GM18907 (cell line): ENCODE measurements at regions not wholly inside any gene's neighbourhood (a gene's known extent, or its start where the extent isn't known, plus 50 kb on each side); places are given as distances from the start of the nearest gene placed in this dataset.
"Not testable (repeated sequence)": the region's sequence is repeated elsewhere in the genome, so short reads cannot be mapped to it uniquely, and the experiment has no call there.

Experiments
- ATAC-seq: cut with Tn5 transposase; IDR thresholded peaks from one replicate; pipeline ENCODE4 v1.9.1; 2021; ENCODE audit warnings: mild to moderate bottlenecking, moderate library complexity; ENCODE audit not compliant: unreplicated experiment

DNA sequence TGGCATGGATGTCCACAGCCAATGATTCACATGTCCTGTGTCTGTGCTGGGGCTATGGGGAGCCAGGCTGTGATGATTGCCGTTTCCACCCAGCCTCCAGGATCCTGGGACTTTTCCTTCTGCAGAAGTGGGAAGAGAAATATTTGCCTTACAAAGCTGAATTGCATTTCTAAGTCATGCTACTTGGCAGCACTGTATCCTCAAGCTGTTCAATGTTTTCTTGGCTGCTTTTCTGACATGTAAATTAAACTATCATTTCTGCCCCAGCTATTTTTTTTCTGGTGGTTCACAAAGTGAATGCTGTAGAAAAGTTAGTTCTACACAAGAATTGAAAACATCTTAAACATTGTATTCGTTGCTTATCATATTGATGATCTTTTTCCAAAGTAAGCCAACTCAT lies 51.9 kb upstream of the TCERG1L start:
- no peak for ATAC-seq

DNA sequence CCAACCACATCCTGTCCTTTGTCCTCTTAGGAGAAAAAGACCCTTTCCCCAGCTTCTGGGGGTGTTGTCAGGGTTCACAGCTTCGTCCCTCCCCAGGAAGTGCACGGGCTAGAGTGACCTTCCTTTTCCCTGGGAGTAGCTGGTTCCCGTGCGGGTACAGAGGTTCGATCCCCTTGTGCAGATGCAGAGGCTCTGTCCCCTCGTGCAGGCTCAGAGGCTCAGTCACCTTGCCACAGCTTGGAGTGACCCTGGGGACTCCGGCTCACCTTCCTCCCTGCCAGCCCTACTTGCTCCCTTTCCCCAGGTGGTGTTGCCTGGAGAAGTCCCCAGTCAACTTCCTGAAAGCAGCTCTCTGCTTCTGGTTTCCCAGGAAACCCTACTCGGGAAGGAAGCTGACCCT lies 60.0 kb upstream of the TCERG1L start:
- no peak for ATAC-seq

DNA sequence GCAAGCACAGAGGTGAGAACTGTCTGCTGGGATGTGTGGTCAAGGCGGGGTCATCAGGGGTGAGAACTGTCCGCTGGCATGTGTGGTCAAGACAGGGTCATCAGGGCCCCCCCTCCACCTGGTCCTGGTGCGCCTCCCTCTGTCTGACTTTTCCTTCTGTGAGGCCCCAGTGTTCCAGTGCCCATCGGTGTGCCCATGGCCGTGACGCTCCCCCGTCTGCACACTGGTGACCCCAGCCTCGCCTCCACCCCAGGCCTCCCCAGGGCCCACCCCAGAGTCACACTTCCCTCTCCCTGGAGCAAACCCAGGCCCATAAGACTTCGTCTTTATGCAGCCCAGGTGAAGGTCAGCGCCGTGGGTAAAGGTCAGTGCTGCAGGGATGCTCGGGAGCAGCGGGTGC lies 70.1 kb upstream of the TCERG1L start:
- ATAC-seq, result no peak

DNA sequence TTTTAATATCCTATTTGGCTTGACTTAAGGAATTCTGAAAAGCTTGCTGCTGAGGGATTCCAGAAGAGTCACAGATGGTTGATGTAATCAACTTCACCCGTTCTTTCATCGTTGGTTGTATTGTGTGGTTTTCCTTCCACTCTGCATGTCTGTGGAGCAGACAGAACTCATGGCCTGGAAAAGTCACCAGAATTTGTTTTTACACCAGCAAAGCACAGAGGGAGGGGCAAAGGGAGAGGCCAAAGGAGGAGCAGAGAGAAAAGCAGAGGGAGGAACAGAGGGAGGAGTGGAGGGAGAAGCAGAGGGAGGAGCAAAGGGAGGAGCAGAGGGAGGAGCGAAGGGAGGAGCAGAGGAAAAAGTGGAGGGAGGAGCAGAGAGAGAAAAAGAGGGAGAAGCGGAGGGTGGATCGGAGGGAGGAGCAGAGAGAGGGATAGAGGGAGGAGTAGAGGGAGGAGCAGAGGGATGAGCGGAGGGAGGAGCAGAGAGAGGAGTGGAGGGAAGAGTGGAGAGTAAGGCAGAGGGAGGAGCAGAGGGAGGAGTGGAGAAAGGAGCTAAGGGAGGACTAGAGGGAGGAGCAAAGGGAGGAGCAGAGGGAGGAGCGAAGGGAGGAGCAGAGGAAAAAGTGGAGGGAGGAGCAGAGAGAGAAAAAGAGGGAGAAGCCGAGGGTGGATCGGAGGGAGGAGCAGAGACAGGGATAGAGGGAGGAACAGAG lies 73.8 kb upstream of the TCERG1L start:
- not testable (repeated sequence) for ATAC-seq

GRCh38 chr10:131387018-131387529 lies 75.6 kb upstream of the TCERG1L start:
- ATAC-seq, result no peak

DNA sequence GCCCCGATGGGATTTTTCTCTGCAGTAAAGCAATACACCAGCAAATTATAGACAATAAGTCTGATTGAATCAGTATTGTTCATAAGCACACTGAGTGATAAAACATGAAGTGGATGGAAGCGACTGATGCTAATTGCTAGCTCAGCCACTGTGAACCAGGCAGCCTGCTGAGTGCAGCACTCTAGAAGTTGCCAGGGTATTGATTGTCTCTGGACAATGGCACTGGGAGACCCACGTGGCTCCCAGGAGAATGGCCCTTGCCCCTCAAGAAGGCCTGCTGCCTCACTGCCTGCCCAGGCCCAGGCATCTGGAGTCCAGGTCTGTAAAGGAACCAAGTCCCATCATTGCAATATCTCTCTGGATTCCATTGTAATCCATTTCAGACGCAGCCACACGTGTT lies 80.4 kb upstream of the TCERG1L start:
- ATAC-seq, result no peak

GRCh38 chr10:131396121-131397050 lies 84.9 kb upstream of the TCERG1L start:
- no peak for ATAC-seq

- ATAC-seq, result no peak
These were observed 86.6 kb upstream of the TCERG1L start for GRCh38 chr10:131398166-131398565.

GRCh38 chr10:131399981-131400380 lies 88.5 kb upstream of the TCERG1L start:
- no peak for ATAC-seq

DNA sequence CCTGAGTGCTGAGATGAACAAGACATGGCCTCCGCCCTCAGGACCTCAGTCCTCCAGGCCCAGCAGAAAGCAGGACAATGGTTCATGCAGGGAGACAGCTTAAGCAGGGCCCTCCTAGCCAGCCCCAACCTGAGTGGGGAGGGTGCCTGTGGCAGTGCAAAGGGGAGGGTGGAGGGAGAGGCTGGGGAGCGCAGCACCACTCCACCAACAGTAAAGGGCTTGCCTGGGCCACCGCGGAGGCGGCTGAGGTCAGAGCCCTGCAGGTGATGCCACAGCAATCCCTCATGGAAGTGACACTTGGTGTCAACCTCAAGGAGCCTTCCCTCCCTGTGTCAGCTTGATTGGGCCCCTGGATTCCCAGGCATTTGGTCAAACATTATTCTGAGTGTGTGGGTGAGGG lies 89.0 kb upstream of the TCERG1L start:
- ATAC-seq, result no peak

DNA sequence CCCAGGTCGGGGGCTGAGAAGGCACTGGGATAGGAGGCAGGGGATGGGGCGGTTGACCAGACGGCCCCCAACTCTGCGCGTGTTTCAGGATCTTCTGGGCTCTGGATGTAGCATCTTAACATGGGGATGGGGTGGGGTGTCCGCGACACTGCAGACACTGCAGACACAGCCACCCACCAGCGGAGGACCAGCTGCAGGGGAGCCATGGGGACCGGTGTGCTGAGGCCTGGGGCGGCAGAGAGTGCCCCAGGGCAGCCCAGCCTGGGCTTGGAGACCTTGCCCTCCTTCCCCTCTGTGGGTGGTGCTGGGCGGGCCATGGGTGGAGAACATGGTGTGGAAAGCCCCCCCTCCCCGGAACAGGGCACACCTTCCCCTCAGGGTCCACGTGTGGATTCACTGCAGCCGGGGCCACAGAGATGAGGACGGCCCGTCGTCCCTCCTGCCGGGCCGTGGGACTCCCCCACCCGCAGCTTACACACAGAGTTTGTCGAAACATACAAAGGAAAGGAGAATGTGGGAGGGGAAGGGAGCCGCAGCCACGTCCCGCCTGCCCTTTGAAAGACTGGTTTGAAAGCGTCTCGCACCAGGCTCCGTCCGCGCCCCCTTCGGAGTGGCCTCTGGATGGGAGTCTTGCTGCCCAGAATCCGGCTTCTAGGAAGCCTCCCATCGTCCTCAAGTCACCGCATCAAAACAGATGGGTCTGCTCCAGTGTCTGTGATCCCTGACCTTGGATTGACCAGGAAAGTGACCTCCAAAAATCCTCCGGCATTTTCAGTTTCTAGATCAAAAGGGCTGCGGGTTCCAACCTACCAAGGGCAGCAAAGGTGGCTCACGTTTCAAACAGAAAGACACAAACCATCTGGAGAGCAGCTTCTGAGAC lies 91.5 kb upstream of the TCERG1L start:
- ATAC-seq, result no peak

- ATAC-seq, result no peak
These were observed 92.4 kb upstream of the TCERG1L start for GRCh38 chr10:131403936-131404335.

- ATAC-seq, result no peak
These were observed 93.4 kb upstream of the TCERG1L start for GRCh38 chr10:131404886-131405285.

GRCh38 chr10:131406676-131407392 lies 95.3 kb upstream of the TCERG1L start:
- no peak for ATAC-seq

- ATAC-seq, result no peak
These were observed 107.2 kb upstream of the TCERG1L start for GRCh38 chr10:131418681-131419080.

GRCh38 chr10:131419797-131420196 lies 108.3 kb upstream of the TCERG1L start:
- no peak for ATAC-seq

DNA sequence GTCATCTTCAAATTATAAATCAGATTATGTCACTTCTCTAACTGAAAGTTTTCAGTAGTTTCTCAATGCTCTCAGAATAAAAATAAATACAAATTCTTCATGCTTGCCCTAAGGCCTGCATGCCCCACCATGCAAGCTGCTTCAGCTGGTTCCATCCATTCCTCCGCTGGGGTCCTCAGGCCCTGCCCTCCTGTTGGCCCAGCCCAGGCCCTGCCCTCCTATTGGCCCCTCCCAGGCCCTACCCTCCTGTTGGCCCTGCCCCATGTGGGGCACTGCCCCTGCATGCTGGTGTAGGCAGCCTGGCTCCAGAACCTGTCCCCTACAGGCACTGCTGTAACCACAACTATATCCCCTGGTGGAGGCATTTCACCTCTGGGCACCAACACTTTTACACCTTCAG lies 109.3 kb upstream of the TCERG1L start:
- no peak for ATAC-seq

GRCh38 chr10:131421381-131421780 lies 109.9 kb upstream of the TCERG1L start:
- no peak for ATAC-seq

- ATAC-seq, result no peak
These were observed 111.2 kb upstream of the TCERG1L start for GRCh38 chr10:131422731-131423130.

DNA sequence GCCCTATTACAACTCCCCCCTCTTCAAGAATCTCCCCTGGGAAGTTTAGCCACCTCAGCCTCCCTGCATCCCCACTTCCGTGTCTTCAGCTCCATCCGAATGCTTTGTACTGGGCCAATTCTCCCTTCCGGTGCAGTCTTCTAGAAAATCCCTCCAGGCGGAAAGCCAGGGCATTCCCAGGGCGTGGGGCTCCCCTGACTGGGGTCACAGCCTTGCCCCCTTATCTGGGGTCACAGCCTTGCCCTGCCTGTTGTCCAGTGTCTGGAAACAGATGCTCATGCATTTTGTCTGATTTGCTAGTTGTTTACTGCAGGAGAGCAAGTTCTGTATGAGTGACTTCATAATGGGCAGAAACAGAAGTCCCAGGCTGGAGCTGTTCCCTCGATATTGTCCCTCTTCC lies 112.5 kb upstream of the TCERG1L start:
- no peak for ATAC-seq
